Activated CD4-positive, alpha-beta T cell treated with anti-CD3 and anti-CD28 coated beads, Interleukin-2, amount 50 U/mL, for 16 hours (primary cell): ENCODE measurements at regions not wholly inside any gene's neighbourhood (a gene's known extent, or its start where the extent isn't known, plus 50 kb on each side); places are given as distances from the start of the nearest gene placed in this dataset.
A peak's percentile ranks its signal among the peaks of the same experiment; 100 is the strongest.
"Not testable (repeated sequence)": the region's sequence is repeated elsewhere in the genome, so short reads cannot be mapped to it uniquely, and the experiment has no call there.

ENCODE experiments used
- DNase-seq: peaks from one replicate; pipeline ENCODE4 v3.0.0-alpha.2; 2020

DNA sequence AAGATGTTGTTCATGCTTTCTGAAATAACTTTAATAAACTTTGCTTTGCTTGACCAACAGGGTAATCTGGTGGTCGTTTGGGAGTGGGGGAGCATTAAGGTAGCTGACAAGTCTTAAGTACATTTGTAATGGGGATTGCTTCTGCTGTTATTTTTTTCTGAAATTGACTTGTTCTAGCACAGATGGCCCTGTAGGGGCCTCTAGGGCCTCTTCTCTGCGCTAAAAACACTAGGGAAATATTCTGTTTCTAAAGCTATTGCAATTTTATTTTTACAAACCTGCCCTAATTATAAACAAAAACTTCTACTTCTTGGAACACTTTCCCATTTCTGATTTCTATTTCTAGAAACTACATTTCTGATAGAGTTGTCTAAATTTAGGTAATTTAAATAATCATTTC lies 191.3 kb upstream of the KCNJ3 start:
- DNase-seq = no peak

DNA sequence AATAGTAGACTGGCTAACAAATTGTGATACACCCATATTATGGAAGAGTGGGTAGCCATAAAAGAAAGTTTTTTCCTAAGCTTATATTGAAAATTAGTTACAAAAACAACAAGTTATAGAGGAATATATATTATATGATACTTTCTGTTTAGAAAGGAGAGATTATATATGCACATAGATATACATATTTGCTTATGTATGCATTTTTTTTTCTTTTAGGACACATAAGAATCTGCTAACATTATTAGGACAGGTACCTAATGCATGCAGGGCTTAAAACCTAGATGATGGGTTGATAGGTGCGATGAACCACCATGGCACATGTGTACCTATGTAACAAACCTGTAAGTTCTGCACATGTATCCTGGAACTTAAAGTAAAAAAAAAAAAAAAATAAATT lies 179.6 kb upstream of the KCNJ3 start:
- no peak for DNase-seq

DNA sequence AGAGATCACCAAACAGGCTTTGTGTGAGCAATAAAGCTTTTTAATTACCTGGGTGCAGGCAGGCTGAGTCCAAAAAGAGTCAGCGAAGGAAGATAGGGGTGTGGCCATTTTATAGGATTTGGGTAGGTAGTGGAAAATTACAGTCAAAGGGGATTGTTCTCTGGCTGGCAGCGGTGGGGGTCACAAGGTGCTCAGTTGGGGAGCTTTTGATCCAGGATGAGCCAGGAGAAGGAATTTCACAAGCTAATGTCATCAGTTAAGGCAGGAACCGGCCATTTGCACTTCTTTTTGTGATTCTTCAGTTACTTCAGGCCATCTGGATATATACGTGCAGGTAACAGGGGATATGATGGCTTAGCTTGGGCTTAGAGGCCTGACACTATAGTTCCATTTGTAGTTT lies 177.5 kb upstream of the KCNJ3 start:
- not testable (repeated sequence) for DNase-seq

DNA sequence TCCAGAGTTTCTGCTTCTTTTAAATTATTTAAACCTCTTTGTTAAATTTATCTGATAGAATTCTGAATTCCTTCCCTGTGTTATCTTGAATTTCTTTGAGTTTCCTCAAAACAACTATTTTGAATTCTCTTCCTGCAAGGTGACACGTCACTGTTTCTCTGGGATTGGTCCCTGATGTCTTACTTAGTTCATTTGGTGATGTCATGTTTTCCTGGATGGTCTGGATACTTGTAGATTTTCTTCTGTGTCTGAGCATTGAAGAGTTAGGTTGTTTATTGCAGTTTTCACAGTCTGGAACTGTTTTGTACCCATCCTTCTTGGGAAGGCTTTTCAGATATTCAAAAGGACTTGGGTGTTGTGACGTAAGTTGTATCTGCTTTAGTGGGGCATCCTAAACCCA lies 172.3 kb upstream of the KCNJ3 start:
- DNase-seq = no peak

DNA sequence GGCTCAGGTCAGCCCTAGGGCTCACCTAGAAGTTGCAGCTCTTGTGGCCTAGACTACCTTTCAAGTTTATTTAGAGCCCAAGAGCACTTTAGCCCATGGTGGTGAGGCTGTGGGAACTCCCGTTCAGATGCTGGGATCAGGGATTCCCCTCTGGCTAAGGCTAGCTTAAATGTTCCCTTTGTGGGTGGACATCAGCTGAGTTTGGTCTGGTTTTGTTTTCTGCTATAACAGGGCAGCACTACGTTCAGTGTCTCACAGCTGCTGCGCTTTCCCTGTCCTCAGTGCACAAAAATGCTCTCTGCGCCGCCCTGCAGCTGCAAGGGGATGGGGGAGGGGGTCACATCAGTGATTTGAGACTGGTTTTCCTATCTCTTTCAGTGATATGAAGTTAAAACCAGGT lies 170.5 kb upstream of the KCNJ3 start:
- no peak for DNase-seq

DNA sequence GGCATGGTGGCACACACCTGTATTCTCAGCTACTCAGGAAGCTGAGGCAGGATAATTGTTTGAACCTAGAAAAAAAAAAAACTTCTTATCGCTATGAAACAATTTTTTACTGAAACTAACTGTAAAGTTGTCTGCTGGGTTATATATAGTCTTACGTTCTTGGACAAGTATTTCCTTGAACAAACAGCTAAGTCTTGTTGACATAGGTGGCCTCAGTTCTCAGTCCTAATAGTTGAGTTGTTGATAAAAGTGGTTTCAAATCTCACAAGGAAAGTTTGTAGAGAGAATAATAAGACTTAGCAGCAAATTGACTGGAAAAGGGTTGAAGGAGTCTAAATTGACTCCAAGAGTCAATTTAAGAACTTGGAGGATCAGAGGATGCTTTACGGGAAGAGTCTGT lies 166.5 kb upstream of the KCNJ3 start:
- no peak for DNase-seq

DNA sequence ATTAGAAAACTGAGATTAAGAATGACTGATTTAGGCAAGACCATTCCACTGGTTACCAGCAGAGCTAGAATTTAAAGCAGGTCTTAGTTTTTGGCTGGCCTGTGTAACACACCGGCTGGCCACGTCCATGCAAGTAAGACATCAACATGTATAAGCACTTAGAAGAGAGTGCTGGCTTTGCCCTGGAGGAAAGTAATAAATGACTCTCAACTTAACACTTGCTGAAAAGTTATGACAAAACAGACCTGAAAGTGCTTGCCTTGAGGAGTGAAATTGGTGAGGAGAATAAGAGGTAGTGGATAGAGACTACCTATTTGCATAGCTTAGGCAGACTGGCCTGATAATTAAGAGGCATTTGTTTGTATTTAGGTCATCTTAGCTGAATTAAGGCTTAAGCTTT lies 165.7 kb upstream of the KCNJ3 start:
- DNase-seq = no peak

DNA sequence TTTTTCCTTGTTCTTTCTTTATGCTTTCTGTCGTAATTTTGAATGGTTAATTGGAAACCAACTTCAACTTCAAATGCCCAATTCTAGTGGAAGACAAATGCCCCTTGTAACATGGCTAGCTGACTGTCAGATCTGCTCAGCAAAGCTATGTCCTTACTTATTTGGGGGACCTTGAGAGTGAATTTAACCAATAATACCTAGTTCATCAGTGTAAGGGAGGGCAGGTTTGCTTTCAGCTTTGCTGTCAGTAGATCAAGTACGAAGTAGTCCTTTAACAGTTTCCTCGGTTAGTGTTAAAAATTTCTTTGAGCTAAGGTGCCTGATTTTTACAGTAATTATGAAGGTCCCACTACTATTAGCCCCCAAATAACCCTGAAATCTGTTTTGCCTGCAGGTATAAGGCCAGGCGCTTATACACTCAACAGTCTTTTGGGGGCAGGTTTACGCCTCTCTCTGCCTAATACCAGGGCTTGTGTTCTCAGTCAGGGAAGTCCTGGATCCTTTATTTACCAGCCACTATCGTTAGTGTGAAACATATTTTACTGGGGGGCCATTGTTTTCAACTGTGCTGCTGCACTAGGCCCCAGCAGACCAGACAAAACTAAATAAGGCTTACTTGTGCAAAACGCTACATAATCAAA lies 165.1 kb upstream of the KCNJ3 start:
- no peak for DNase-seq

DNA sequence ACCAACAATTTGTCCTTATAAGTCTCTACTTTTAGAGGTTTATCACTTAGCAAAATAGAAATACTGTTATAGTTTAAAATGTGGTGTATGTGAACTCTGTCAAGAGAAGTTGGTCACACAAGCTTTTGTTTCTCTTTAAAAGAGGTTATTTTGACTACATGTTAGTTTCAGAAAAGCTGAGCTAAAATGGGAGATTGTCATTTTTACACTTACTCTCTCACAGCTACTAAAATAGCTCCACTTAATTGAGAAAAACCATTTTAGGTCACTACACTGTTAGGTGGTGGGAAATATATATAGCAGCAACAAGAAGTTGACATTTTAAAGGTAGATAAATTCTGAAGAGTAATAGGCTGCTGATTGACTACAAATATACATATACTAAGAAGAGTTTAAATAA lies 161.5 kb upstream of the KCNJ3 start:
- no peak for DNase-seq

DNA sequence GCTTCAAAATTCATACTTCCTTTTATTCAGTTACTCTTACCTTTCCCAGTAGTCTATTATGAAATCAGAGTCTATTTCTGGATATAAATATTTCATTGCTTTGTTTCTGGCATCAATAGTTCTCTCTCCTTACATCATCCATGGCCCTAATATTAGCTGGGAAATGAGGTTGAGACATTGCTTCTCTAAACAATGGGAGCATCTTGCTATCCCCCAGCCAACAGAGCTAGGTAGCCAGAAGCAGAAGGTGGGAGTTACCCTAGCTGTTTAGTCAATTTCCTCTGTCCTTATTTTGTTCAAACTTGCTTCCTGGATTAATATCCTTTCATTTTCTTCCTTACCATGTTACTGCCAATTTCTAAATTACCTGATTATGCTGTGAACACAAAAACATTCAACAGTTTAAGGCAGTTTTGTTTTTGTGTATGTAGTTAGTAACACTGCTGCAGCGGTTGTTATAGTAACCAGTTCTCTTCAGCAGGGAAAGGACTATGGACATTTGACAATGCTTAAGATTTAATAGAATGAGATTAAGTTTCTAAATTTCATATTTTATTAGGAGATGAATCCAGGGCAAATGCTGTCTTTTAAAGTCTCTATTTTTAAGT lies 160.5 kb upstream of the KCNJ3 start:
- no peak for DNase-seq

DNA sequence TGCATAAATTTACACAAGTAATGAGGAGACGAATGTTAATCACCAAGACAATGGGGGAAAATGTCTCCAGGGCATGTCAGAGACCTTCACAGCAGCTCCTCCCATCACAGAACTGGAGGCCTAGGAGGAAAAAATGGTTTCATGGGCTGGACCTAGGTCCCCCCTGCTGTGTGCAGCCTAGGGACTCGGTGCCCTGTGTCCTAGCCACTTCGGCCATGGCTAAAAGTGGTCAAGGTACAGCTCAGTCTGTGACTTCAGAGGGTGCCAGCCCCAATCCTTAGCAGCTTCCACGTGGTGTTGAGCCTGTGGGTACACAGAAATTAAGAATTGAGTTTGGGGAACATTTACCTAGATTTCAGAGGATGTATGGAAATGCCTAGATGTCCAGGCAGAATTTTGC lies 152.2 kb upstream of the KCNJ3 start:
- DNase-seq = no peak

DNA sequence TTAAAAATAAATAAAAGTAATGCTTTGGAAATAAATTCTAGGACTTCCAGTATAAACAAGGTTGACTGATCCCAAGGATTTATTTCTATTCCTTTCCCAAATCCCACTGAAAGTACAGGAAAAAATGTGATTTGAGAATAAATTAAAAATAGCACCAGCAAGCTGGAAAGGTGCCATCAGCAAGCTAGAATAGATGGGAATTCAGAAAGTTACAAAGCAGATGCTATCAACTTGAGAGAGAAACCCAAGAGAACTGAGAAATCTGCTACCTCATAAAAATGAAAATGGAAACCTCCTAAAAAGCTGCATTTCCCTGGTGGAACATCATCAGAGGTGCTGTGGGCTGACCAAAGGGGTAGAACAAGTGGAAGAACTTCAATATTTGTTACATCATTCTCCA lies 148.6 kb upstream of the KCNJ3 start:
- no peak for DNase-seq

DNA sequence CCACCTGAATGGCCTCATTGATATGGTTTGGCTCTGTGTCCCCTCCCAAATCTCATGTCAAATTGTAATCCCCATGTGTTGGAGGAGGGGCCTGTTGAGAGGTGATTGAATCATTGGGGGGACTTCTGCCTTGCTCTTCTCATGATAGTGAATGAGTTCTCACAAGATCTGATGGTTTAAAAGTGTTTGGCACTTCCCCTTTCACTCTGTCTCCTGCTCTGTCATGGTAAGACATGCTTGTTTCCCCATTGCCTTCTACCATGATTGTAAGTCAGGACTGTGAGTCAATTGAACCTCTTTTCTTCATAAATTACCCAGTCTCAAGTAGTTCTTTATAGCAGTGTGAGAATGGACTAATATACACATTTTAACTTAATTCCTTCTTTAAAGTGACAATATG lies 146.8 kb upstream of the KCNJ3 start:
- DNase-seq = no peak

DNA sequence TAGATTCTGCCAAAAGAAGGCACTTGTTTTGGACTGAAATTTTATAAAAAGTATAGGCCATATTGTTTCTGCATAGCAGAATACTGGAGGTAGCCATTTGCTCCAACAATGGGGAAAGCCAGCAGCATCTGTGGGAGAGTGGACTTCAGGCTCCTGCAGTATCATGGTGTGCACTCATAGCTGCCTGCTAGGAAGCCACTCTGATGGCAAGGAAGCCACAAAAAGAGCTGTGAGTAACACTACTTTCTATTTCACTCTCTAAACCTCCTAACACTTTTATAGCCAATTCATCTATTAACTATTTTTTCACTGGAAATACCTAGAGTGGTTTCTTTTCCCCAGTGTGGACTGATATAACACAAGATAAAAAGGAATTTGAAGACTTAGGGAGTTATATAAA lies 144.4 kb upstream of the KCNJ3 start:
- DNase-seq = peak; percentile 6

DNA sequence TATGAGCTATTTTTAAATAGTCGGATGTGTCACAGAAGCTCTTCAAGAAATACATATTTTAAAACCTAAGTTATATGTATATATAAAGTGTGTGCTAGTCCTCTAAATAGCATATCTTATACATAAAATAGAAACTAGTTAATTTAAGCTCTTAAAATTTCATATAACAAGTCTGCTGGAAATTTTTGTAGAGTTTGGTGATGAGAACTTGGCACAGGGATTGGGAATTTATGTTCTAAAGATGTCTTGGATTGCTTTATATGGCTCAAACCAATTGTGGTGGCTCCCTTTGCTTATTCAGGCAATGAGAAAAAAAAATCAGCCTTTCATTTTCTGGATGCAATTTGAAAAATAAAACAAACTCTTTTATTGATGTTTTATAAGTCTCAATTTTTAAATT lies 142.8 kb upstream of the KCNJ3 start:
- DNase-seq = no peak

DNA sequence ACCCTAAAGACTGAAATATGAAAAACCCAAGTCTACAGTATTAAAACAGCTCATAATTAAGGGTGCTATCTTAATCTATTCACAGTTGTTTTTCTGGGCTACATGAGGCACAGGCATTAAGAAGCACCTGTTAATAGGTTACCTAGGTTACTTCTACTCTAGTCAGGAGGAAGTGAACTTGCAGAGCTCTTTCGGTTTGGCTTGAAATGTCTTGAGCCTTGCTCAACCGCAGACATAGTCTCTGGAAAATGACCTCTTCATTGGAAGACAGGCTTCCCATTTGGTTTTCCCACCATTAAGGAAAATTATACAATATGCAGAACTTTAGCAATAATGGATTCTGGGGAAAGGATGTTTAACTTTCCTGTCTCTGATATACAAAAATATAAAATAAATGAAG lies 142.3 kb upstream of the KCNJ3 start:
- no peak for DNase-seq

DNA sequence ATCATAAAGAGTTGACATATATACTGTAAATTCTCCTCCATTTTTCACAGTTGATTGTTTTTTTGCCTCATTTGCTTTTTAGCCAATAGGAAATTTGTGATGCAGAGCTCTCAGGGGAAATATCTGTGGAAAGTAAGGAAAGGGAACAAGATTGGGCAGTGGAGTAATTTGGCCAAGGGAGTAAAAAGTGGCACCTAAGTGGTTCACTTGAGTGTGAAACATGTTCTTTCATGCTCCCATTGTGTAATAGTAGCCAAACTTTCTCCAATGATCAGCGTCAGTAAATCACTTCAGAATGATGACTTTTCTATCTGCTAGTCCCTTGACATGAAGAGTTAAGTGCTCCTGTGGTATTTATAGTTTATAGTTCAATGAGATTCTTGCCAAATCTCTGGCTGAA lies 141.9 kb upstream of the KCNJ3 start:
- no peak for DNase-seq

DNA sequence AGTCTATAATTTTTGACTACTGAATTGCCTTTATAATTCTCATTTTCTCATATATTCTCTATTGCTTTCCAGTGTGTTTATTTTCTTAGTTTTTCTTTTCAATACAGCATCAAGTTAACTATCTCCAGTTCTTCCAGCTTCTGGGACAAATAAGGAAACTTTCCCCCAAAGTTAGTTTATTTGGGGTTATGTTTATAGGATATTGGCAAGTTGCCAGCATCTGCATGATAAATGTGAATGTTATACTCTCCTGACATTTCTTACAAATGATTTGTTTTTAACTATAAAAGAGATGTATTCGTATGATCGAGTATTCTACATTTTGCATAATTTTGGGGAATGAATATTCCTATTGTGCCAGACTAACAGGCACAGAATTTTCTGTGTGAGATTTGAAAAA lies 140.6 kb upstream of the KCNJ3 start:
- no peak for DNase-seq

DNA sequence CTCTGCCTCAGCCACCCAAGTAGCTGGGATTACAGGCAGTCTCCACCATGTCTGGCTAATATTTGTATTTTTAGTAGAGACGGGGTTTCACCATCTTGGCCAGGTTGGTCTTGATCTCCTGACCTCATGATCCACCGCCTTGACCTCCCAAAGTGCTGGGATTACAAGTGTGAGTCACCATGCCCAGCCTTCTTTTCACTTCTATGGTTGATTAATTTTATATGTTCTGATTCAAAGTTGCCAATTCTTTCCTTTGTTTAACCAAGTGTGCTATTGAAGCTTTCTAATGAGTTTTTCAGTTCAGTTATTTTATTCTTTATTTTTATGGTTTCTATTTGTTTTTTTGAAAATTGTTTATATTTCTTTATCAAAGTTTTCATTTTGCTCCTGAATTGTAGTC lies 133.1 kb upstream of the KCNJ3 start:
- DNase-seq = no peak

DNA sequence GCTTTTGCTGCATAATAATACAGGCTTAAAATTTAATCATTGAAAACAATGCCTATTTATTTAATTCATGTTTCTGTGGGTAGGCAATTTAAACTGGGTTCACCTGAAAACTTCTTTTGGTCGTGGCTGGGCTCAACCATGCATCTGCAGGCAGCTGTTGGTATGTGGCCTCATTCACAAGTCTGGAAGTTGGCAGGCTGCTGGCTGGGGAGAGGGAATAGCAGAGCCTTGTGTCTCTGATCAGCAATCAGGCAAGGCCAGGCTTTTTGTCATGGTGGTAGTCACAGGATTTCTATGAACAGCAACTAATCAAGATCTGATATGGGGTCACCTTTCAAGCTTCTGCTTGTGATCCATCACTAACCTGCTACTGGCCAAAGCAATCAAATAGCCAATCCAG lies 130.1 kb upstream of the KCNJ3 start:
- DNase-seq = no peak

DNA sequence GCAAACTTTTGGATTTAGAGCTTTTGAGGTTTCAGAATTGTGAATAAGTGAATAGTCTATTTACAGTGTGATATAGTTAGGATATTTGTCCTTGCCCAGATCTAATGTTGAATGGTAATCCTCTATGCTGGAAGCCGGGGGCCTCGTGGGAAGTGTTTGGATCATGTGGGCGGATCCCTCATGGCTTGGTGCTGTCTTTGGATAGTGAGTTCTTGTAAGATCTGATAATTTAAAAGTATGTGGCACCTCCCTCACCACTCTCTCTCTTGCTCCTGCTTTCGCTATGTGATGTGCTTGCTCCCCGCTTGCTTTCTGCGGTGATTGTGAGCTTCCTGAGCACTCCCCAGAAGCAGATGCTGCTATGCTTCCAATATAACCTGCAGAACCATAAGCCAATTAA lies 128.0 kb upstream of the KCNJ3 start:
- no peak for DNase-seq

DNA sequence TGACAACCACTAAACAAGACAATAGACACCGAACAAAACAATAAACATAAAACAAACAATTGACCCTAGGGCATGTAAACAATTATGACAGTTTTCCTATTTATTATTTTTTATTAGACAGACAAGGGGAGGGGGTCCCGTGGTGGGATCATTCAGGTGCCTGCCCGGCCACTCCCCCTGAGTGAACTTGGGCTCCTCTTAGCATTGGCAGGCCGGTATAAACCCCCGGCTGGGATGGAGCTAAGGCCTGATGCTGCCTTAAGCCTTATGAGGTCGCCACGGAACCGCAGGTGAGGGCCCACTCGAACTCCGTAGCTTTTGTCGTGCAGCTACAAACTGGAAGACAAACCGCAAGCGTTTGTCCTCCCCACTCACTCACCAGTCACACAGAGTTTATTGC lies 121.8 kb upstream of the KCNJ3 start:
- not testable (repeated sequence) for DNase-seq

DNA sequence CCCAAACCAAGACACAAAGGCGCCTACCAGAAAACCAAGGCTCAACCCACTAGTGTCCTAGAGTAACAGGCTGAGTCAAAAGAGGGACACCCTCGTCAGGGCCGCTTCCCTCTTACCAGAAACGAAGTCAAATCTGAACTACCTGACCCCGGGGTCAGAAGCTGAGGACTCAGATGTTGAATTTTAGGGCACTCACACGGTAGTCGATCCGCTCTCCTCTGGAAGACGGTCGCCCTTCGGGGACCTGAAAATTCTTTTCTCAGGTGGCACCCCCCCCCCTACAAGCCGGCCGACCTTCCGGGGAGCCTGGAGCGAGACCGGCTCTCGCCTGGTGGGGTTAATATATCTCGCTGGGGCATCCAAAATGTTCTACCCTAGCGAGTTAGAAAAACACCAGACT lies 121.1 kb upstream of the KCNJ3 start:
- no peak for DNase-seq

DNA sequence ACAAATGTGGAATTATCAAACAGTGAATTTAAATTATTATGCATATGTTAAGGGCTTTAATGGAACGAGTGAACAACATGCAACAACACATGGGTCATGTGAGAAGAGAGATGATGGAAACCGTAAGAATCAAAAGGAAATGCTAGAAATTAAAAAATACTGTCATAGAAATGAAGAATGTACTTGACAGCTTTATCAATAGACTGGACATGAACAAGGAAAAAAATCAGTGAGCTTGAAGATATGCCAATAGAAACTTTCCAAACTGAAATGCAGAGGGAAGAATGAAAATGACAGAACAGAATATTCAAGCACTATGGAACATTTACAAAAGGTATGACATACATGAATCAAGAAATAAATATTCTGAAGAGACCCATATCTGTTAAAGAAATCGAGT lies 117.7 kb upstream of the KCNJ3 start:
- no peak for DNase-seq

DNA sequence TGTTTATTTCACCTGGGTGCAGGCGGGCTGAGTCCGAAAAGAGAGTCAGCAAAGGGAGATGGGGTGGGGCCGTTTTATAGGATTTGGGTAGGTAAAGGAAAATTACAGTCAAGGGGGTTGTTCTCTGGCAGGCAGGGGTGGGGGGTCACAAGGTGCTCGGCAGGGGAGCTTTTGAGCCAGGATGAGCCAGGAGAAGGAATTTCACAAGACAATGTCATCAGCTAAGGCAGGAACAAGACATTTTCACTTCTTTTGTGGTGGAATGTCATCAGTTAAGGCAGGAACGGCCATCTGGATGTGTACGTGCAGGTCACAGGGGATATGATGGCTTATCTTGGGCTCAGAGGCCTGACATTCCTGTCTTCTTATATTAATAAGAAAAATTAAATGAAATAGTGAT lies 115.8 kb upstream of the KCNJ3 start:
- not testable (repeated sequence) for DNase-seq

DNA sequence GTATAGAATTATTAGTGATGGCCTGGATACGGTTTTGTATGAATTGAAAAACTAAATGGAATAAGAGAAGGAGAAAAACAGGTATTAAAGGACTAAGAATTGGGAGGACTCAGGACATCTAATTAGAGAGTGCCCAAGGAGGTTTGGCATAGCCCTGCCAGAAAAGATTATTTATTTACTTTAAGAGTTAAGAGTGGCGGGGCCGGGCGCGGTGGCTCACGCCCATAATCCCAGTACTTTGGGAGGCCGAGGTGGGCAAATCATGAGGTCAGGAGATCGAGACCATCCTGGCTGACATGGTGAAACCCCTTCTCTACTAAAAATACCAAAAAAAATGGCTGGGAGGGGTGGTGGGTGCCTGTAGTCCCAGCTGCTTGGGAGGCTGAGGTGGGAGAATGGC lies 115.2 kb upstream of the KCNJ3 start:
- DNase-seq = not testable (repeated sequence)
